ENCODE measurements at regions not wholly inside any gene's neighbourhood (a gene's known extent, or its start where the extent isn't known, plus 50 kb on each side); places are given as distances from the start of the nearest gene placed in this dataset.
A peak's percentile ranks its signal among the peaks of the same experiment; 100 is the strongest.

DNA sequence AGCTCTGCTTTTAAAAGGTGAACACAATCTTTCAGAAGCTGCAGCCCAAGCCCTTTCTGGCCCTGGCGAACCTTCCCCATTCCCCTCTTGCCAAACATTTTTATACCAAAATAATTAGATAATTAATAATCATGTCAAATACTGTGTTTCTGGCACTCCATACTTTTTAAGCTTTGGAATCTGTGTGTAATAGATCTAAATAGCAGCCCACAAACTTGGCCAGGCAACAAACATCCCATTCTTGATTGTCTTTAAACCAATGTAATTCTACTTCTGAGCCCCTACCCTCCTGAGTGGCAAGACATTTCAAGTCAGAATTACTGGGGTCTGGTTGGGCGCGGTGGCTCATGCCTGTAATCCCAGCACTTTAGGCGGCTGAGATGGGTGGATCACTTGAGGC is 137.7 kb downstream of the NAV1 start:
- no peak overlapping the region for H3K4me2 ChIP-seq (ENCODE audit: low read length)
- H3K4me1 ChIP-seq (ENCODE audit: control insufficient read depth, insufficient read depth, low read length), result peaks cover 45% of the 10 kb centered on the region
- no peaks in the 10 kb centered on the region for H3K9me3 ChIP-seq (replicated peaks; ENCODE audit: low read length)
- H3K36me3 ChIP-seq (ENCODE audit: insufficient read depth, low read length), result peaks cover 31% of the 10 kb centered on the region
- no peaks in the 10 kb centered on the region for H3K27me3 ChIP-seq (ENCODE audit: control insufficient read depth, insufficient read depth, low read length)
- H3K4me3 ChIP-seq (ENCODE audit: low read length), result no peak overlapping the region
- H3K9ac ChIP-seq (ENCODE audit: low read depth, low read length), result peak overlapping the region; percentile 51

DNA sequence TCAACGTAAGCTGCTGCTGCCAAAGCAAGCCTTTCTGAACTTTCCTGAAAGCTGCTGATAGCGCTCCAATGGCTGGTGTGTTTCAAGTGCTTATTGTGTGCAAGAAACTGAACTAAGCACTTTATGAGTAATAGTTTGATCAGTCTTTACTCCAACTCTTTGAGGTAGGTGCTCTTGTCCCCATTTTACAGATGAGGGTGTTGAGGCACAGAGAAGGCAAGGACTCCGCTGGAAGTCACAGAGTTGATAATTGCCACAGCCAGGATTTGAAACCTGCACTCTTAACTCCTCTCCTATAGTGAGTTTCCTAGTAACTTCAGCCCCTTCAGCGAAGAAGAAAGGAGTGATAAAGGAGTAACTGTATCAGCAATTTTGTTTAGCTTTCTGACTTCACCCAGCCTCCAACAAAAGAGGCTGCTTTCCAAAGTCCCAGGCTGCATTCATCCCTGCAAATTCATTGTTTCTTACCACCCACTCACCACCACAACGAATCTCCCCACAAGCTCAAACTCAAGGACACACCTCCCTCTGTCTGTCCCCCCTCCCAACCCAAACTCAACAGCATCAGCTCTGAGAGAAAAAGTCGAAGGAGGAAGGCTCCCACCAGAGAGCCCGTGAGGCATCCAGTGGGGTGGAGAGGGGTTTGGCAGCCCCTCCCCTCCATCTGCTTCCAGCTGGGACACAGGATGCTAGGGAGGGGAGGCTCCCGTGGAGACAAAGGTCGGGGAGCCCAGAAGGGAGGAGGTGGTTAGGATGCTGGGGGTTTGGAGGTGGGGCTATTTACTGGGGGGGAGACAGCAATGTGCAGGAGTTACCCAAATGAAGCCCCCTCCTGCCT is 139.6 kb downstream of the NAV1 start:
- peaks cover 26% of the 10 kb centered on the region for H3K36me3 ChIP-seq (ENCODE audit: insufficient read depth, low read length)
- no peaks in the 10 kb centered on the region for H3K27me3 ChIP-seq (ENCODE audit: control insufficient read depth, insufficient read depth, low read length)
- no peaks in the 10 kb centered on the region for H3K9me3 ChIP-seq (replicated peaks; ENCODE audit: low read length)
- H3K9ac ChIP-seq (ENCODE audit: low read depth, low read length), result no peak overlapping the region
- H3K4me2 ChIP-seq (ENCODE audit: low read length), result no peak overlapping the region
- H3K4me1 ChIP-seq (ENCODE audit: control insufficient read depth, insufficient read depth, low read length), result peaks cover 28% of the 10 kb centered on the region
- H3K4me3 ChIP-seq (ENCODE audit: low read length), result no peak overlapping the region

DNA sequence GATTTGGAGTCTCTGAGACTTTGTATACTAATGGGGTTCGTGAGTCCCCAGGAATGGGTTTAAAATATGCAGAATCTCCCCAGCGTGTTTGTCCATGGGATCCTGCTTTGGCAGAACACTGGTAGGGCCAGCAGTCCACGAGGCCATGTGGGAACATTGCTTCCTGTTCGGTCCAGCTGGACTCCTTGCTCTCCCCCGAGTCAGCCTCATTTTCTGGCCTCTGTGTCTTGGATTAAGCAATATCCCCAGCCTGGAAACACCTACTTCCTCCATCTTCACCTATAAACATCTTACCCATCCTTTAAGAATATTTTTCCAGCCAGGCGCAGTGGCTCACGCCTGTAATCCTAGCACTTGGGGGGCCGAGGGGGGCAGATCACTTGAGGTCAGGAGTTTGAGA is 142.4 kb downstream of the NAV1 start:
- H3K9ac ChIP-seq (ENCODE audit: low read depth, low read length), result no peak overlapping the region
- no peaks in the 10 kb centered on the region for H3K9me3 ChIP-seq (replicated peaks; ENCODE audit: low read length)
- no peaks in the 10 kb centered on the region for H3K27me3 ChIP-seq (ENCODE audit: control insufficient read depth, insufficient read depth, low read length)
- H3K36me3 ChIP-seq (ENCODE audit: insufficient read depth, low read length), result peaks cover 30% of the 10 kb centered on the region
- H3K4me2 ChIP-seq (ENCODE audit: low read length), result no peak overlapping the region
- H3K4me1 ChIP-seq (ENCODE audit: control insufficient read depth, insufficient read depth, low read length), result peaks cover 15% of the 10 kb centered on the region
- H3K4me3 ChIP-seq (ENCODE audit: low read length), result no peak overlapping the region

DNA sequence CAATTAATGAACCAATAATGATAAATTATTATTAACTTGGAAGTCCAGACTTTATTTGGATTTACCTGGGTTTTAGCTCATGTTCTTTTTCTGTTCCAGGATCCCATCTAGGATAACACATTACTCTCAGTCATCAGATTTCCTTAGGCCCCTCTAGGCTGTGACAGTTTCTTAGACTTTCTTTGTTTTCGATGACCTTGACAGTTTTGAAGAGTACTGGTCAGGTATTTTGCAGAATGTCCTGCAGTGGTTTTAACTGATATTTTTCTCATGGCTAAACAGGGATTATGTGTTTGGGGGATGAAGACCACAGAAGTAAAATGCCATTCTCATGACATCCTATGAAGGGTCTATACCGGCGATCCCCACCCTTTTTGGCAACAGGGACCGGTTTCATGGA is 144.0 kb downstream of the NAV1 start:
- H3K27me3 ChIP-seq (ENCODE audit: control insufficient read depth, insufficient read depth, low read length), result no peaks in the 10 kb centered on the region
- H3K9ac ChIP-seq (ENCODE audit: low read depth, low read length), result no peak overlapping the region

DNA sequence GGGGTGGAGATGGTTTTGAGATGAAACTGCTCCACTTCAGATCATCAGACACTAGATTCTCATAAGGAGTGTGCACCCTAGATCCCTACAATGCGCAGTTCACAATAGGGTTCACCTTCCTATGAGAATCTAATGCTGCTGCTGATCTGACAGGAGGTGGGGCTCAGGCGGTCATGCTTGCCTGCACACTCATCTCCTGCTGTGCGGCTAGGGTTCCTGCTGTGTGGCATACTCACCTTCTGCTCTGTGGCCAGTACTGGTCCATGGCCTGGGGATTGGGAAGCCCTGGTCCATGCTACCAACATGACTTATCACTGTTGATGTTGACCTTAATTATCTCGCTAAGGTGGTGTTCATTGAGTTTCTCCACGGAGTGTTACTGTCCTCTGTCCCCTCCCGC is 144.5 kb downstream of the NAV1 start:
- H3K36me3 ChIP-seq (ENCODE audit: insufficient read depth, low read length), result peaks cover 28% of the 10 kb centered on the region
- no peaks in the 10 kb centered on the region for H3K9me3 ChIP-seq (replicated peaks; ENCODE audit: low read length)
- peaks cover 19% of the 10 kb centered on the region for H3K4me1 ChIP-seq (ENCODE audit: control insufficient read depth, insufficient read depth, low read length)
- H3K9ac ChIP-seq (ENCODE audit: low read depth, low read length), result no peak overlapping the region
- H3K4me3 ChIP-seq (ENCODE audit: low read length), result no peak overlapping the region
- H3K4me2 ChIP-seq (ENCODE audit: low read length), result no peak overlapping the region
- no peaks in the 10 kb centered on the region for H3K27me3 ChIP-seq (ENCODE audit: control insufficient read depth, insufficient read depth, low read length)

More for the DNA sequence above, 144.0 kb downstream of the NAV1 start:
- H3K4me2 ChIP-seq (ENCODE audit: low read length), result no peak overlapping the region
- no peak overlapping the region for H3K4me3 ChIP-seq (ENCODE audit: low read length)
- H3K9me3 ChIP-seq (replicated peaks; ENCODE audit: low read length), result no peaks in the 10 kb centered on the region
- peaks cover 29% of the 10 kb centered on the region for H3K36me3 ChIP-seq (ENCODE audit: insufficient read depth, low read length)
- H3K4me1 ChIP-seq (ENCODE audit: control insufficient read depth, insufficient read depth, low read length), result peaks cover 19% of the 10 kb centered on the region

DNA sequence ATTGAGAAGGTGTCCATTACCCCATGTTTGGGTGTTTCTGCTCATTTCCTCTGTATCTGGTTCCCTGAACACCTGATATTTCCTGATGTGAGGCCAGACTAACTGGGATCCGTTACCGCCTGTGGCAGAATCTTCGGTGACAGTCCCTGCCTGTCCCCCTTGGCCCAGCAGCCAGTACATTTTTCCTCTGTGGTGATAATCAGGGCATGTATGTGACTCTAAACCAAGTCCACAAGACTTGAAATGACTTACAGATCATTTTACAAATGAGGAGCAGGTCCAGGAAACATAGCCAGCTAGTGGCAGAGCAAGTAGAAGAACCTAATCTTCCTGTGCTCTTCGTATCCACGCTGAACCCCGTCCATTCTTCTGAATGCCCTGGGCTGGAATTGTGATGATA is 143.5 kb upstream of the IPO9 start:
- H3K4me2 ChIP-seq (ENCODE audit: low read length), result no peak overlapping the region
- no peaks in the 10 kb centered on the region for H3K27me3 ChIP-seq (ENCODE audit: control insufficient read depth, insufficient read depth, low read length)
- H3K9ac ChIP-seq (ENCODE audit: low read depth, low read length), result no peak overlapping the region
- no peaks in the 10 kb centered on the region for H3K9me3 ChIP-seq (replicated peaks; ENCODE audit: low read length)
- peaks cover 20% of the 10 kb centered on the region for H3K36me3 ChIP-seq (ENCODE audit: insufficient read depth, low read length)
- peaks cover 19% of the 10 kb centered on the region for H3K4me1 ChIP-seq (ENCODE audit: control insufficient read depth, insufficient read depth, low read length)
- no peak overlapping the region for H3K4me3 ChIP-seq (ENCODE audit: low read length)

DNA sequence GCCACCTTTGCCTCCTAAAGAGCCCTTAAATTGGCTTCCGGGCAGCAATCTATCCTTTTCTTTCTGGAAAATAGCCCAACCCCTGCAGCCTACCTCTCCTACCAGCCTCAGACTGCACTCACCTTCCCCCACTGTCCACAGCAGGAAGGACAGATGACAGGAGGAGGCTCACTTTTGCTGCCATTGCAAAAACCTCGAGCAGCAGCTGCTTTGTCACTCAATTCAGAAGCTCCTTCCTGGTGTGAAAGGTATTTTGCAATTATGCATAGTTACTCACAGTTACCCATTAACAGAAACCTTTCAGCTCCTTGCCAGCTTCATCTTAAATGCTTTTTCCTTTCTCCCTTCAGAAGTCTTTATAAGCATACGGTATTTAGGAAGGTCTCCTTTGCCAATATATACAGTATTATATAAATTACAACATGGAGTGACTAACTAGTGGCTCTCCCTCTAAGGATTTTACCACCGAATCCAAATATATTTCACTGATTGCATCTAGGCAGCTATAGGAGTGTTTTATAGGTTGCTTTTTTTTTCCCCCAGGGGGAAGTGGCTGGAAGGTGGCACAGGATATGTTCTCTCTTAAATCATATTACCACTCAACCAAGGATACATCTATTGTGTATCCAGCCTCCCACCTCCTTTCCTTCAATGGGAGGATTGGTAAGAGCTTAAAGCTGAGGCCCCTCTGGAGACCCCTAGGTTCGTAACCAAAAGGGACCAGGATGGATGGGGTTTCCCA is 142.1 kb upstream of the IPO9 start:
- Histone ChIP-seq H3K4me2 (ENCODE audit: low read length) (peak overlapping the region; percentile 2), H3K9me3 (replicated peaks; ENCODE audit: low read length) (no peaks in the 10 kb centered on the region), H3K36me3 (ENCODE audit: insufficient read depth, low read length) (peaks cover 25% of the 10 kb centered on the region), H3K27me3 (ENCODE audit: control insufficient read depth, insufficient read depth, low read length) (no peaks in the 10 kb centered on the region), H3K4me3 (ENCODE audit: low read length) (no peak overlapping the region), H3K9ac (ENCODE audit: low read depth, low read length) (no peak overlapping the region), H3K4me1 (ENCODE audit: control insufficient read depth, insufficient read depth, low read length) (peaks cover 22% of the 10 kb centered on the region)

DNA sequence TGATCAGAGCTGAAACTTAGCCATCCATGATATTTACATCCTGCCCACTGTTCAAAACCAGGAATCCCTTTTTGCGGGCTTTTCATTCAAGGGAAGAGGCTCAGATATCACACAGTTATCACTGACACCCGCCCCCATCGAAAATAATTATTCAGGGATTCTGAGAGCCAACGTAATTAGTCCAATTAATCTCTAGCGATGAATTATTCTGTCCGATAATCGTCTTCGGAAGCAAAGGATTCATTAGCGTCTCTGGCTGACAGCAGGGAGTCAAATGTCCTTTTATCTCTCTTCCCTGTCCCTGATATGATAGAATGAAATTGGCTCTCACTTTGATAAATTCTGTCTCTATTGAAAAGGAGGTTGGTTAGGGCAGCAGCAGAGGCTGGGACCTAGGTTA is 140.4 kb upstream of the IPO9 start:
- H3K9ac ChIP-seq (ENCODE audit: low read depth, low read length), result no peak overlapping the region
- H3K4me2 ChIP-seq (ENCODE audit: low read length), result no peak overlapping the region
- no peak overlapping the region for H3K4me3 ChIP-seq (ENCODE audit: low read length)
- H3K27me3 ChIP-seq (ENCODE audit: control insufficient read depth, insufficient read depth, low read length), result no peaks in the 10 kb centered on the region
- no peaks in the 10 kb centered on the region for H3K9me3 ChIP-seq (replicated peaks; ENCODE audit: low read length)
- peaks cover 38% of the 10 kb centered on the region for H3K4me1 ChIP-seq (ENCODE audit: control insufficient read depth, insufficient read depth, low read length)
- H3K36me3 ChIP-seq (ENCODE audit: insufficient read depth, low read length), result peaks cover 27% of the 10 kb centered on the region

DNA sequence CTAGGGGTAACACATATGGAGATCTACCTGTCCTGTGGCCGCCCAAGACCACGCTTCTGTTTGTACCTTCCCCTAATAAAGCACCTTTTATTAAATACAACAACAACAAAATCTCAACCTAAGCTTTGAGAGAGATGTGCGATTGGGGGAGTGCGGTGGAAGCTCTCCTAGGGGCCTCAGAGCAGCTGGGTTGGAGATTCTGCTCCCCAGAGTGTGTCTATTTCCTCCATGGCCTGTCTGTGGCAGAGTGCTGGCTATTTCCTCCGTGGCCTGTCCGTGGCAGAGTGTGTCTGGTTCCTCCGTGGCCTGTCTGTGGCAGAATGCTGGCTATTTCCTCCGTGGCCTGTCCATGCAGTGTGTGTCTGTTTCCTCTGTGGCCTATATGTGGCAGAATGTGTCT is 139.3 kb upstream of the IPO9 start:
- Histone ChIP-seq H3K4me3 (ENCODE audit: low read length) (no peak overlapping the region), H3K4me2 (ENCODE audit: low read length) (no peak overlapping the region), H3K27me3 (ENCODE audit: control insufficient read depth, insufficient read depth, low read length) (no peaks in the 10 kb centered on the region), H3K9ac (ENCODE audit: low read depth, low read length) (no peak overlapping the region), H3K36me3 (ENCODE audit: insufficient read depth, low read length) (peaks cover 32% of the 10 kb centered on the region), H3K4me1 (ENCODE audit: control insufficient read depth, insufficient read depth, low read length) (peaks cover 49% of the 10 kb centered on the region), H3K9me3 (replicated peaks; ENCODE audit: low read length) (no peaks in the 10 kb centered on the region)

DNA sequence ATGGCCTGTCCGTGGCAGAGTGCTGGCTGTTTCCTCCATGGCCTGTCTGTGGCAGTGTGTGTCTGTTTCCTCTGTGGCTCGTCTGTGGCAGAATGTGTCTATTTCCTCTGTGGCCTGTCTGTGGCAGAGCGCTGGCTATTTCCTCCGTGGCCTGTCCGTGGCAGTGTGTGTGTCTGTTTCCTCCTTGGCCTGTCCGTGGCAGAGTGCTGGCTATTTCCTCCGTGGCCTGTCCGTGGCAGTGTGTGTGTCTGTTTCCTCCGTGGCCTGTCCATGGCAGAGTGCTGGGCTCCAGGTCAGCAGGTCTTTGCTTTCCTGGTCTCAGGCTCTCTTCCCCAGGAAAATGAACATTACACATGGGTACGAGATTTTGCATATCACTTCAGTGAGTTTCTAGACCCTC is 138.4 kb upstream of the IPO9 start:
- H3K4me2 ChIP-seq (ENCODE audit: low read length), result no peak overlapping the region
- no peaks in the 10 kb centered on the region for H3K27me3 ChIP-seq (ENCODE audit: control insufficient read depth, insufficient read depth, low read length)
- H3K36me3 ChIP-seq (ENCODE audit: insufficient read depth, low read length), result peaks cover 37% of the 10 kb centered on the region
- H3K9me3 ChIP-seq (replicated peaks; ENCODE audit: low read length), result no peaks in the 10 kb centered on the region
- peaks cover 54% of the 10 kb centered on the region for H3K4me1 ChIP-seq (ENCODE audit: control insufficient read depth, insufficient read depth, low read length)
- no peak overlapping the region for H3K4me3 ChIP-seq (ENCODE audit: low read length)
- no peak overlapping the region for H3K9ac ChIP-seq (ENCODE audit: low read depth, low read length)

DNA sequence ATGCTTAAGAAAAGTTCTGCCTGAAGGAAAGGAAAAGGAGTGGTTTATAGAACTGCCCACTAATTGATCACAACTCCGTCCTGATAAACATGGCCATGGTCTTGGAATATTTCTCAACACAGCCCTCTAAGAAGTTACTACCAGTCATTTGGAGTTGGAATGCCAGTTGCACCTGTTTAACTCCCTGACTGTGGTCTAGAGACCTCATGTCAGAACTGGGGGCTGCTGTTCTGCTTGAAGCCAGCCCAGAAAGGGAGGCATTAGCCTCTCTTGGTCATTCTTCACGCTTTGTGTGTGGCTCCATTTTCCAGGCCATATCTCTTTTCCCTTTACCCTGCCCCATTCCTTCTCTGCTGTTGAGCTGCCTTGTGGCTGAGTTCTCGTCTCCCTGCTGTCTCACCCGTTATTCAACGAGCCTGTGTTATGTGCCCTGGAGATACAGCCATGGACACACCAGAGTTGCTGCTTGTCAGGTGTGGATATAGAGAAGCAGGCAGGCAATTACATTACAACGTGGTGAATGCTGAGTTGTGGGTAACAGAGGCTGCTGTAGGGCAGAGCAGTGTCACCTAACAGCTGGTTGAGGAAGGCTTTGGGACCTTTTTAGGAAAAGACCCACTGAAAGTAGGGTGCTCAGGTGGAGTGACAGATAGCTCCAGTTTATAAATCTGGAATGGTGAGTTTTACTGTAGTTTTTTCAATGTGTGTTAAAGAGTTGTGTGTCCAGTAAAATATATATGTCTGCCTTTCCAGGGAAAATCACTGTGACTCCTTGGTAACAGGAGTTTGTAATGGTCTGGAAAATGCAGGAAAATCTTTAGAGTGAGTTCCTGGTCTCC is 137.0 kb upstream of the IPO9 start:
- Histone ChIP-seq H3K9me3 (replicated peaks; ENCODE audit: low read length) (no peaks in the 10 kb centered on the region), H3K4me2 (ENCODE audit: low read length) (no peak overlapping the region), H3K9ac (ENCODE audit: low read depth, low read length) (no peak overlapping the region), H3K4me1 (ENCODE audit: control insufficient read depth, insufficient read depth, low read length) (peaks cover 55% of the 10 kb centered on the region), H3K36me3 (ENCODE audit: insufficient read depth, low read length) (peaks cover 31% of the 10 kb centered on the region), H3K27me3 (ENCODE audit: control insufficient read depth, insufficient read depth, low read length) (no peaks in the 10 kb centered on the region), H3K4me3 (ENCODE audit: low read length) (no peak overlapping the region)

Data from skeletal muscle satellite cell (primary cell).